ENCODE measurements at regions not wholly inside any gene's neighbourhood (a gene's known extent, or its start where the extent isn't known, plus 50 kb on each side); places are given as distances from the start of the nearest gene placed in this dataset.

GRCh38 chr2:23027396-23027795 is 357.6 kb upstream of the KLHL29 start:
- peaks cover 0 to 7% (median 0%) of the 10 kb centered on the region in 5 donors for H3K27me3 ChIP-seq (ENCODE audit: control insufficient read depth in 5 of 5, insufficient read depth in 4 of 5, low read length in 5 of 5)
- no peak overlapping the region for H3K4me3 ChIP-seq (ENCODE audit: low read depth in 1 of 5, low read length in 5 of 5)
- no peak overlapping the region for H3K9ac ChIP-seq (ENCODE audit: low read length in 5 of 5)
- H3K27ac ChIP-seq (ENCODE audit: low read depth, low read length): no peak overlapping the region
- no peaks in the 10 kb centered on the region for H3K4me1 ChIP-seq (ENCODE audit: control insufficient read depth in 5 of 5, insufficient read depth in 5 of 5, low read length in 5 of 5)
- H3K36me3 ChIP-seq (ENCODE audit: control insufficient read depth in 5 of 5, insufficient read depth in 5 of 5, low read length in 5 of 5): no peaks in the 10 kb centered on the region
- H3K9me3 ChIP-seq (ENCODE audit: control insufficient read depth in 5 of 5, low read length in 5 of 5): no peaks in the 10 kb centered on the region

GRCh38 chr2:23028106-23028505 is 356.9 kb upstream of the KLHL29 start:
- no peaks in the 10 kb centered on the region for H3K4me1 ChIP-seq (ENCODE audit: control insufficient read depth in 5 of 5, insufficient read depth in 5 of 5, low read length in 5 of 5)
- no peaks in the 10 kb centered on the region for H3K9me3 ChIP-seq (ENCODE audit: control insufficient read depth in 5 of 5, low read length in 5 of 5)
- peaks cover 0 to 7% (median 0%) of the 10 kb centered on the region in 5 donors for H3K27me3 ChIP-seq (ENCODE audit: control insufficient read depth in 5 of 5, insufficient read depth in 4 of 5, low read length in 5 of 5)
- H3K27ac ChIP-seq (ENCODE audit: low read depth, low read length): no peak overlapping the region
- H3K36me3 ChIP-seq (ENCODE audit: control insufficient read depth in 5 of 5, insufficient read depth in 5 of 5, low read length in 5 of 5): no peaks in the 10 kb centered on the region
- H3K4me3 ChIP-seq (ENCODE audit: low read depth in 1 of 5, low read length in 5 of 5): no peak overlapping the region
- H3K9ac ChIP-seq (ENCODE audit: low read length in 5 of 5): no peak overlapping the region

GRCh38 chr2:23029111-23029510 is 355.9 kb upstream of the KLHL29 start:
- Histone ChIP-seq H3K4me1 (ENCODE audit: control insufficient read depth in 5 of 5, insufficient read depth in 5 of 5, low read length in 5 of 5) (no peaks in the 10 kb centered on the region), H3K9me3 (ENCODE audit: control insufficient read depth in 5 of 5, low read length in 5 of 5) (no peaks in the 10 kb centered on the region), H3K4me3 (ENCODE audit: low read depth in 1 of 5, low read length in 5 of 5) (no peak overlapping the region), H3K27ac (ENCODE audit: low read depth, low read length) (no peak overlapping the region), H3K36me3 (ENCODE audit: control insufficient read depth in 5 of 5, insufficient read depth in 5 of 5, low read length in 5 of 5) (no peaks in the 10 kb centered on the region), H3K27me3 (ENCODE audit: control insufficient read depth in 5 of 5, insufficient read depth in 4 of 5, low read length in 5 of 5) (peaks cover 0 to 7% (median 0%) of the 10 kb centered on the region in 5 donors), H3K9ac (ENCODE audit: low read length in 5 of 5) (no peak overlapping the region)

GRCh38 chr2:23029951-23030350 is 355.0 kb upstream of the KLHL29 start:
- Histone ChIP-seq H3K4me1 (ENCODE audit: control insufficient read depth in 5 of 5, insufficient read depth in 5 of 5, low read length in 5 of 5) (no peaks in the 10 kb centered on the region), H3K9ac (ENCODE audit: low read length in 5 of 5) (no peak overlapping the region), H3K36me3 (ENCODE audit: control insufficient read depth in 5 of 5, insufficient read depth in 5 of 5, low read length in 5 of 5) (no peaks in the 10 kb centered on the region), H3K9me3 (ENCODE audit: control insufficient read depth in 5 of 5, low read length in 5 of 5) (no peaks in the 10 kb centered on the region), H3K27ac (ENCODE audit: low read depth, low read length) (no peak overlapping the region), H3K27me3 (ENCODE audit: control insufficient read depth in 5 of 5, insufficient read depth in 4 of 5, low read length in 5 of 5) (peaks cover 0 to 7% (median 0%) of the 10 kb centered on the region in 5 donors), H3K4me3 (ENCODE audit: low read depth in 1 of 5, low read length in 5 of 5) (no peak overlapping the region)

- H3K4me1 ChIP-seq (ENCODE audit: control insufficient read depth in 5 of 5, insufficient read depth in 5 of 5, low read length in 5 of 5): peaks cover 0 to 10% (median 0%) of the 10 kb centered on the region in 5 donors
- H3K9me3 ChIP-seq (ENCODE audit: control insufficient read depth in 5 of 5, low read length in 5 of 5): no peaks in the 10 kb centered on the region
- no peak overlapping the region for H3K9ac ChIP-seq (ENCODE audit: low read length in 5 of 5)
- peaks cover 0 to 2% (median 0%) of the 10 kb centered on the region in 5 donors for H3K27me3 ChIP-seq (ENCODE audit: control insufficient read depth in 5 of 5, insufficient read depth in 4 of 5, low read length in 5 of 5)
- H3K27ac ChIP-seq (ENCODE audit: low read depth, low read length): no peak overlapping the region
- H3K36me3 ChIP-seq (ENCODE audit: control insufficient read depth in 5 of 5, insufficient read depth in 5 of 5, low read length in 5 of 5): no peaks in the 10 kb centered on the region
- no peak overlapping the region for H3K4me3 ChIP-seq (ENCODE audit: low read depth in 1 of 5, low read length in 5 of 5)
Measured at GRCh38 chr2:23034996-23035395, 350.0 kb upstream of the KLHL29 start.

GRCh38 chr2:23036629-23037028 is 348.4 kb upstream of the KLHL29 start:
- Histone ChIP-seq H3K9me3 (ENCODE audit: control insufficient read depth in 5 of 5, low read length in 5 of 5) (no peaks in the 10 kb centered on the region), H3K36me3 (ENCODE audit: control insufficient read depth in 5 of 5, insufficient read depth in 5 of 5, low read length in 5 of 5) (no peaks in the 10 kb centered on the region), H3K9ac (ENCODE audit: low read length in 5 of 5) (no peak overlapping the region), H3K27me3 (ENCODE audit: control insufficient read depth in 5 of 5, insufficient read depth in 4 of 5, low read length in 5 of 5) (peaks cover 0 to 4% (median 0%) of the 10 kb centered on the region in 5 donors), H3K4me1 (ENCODE audit: control insufficient read depth in 5 of 5, insufficient read depth in 5 of 5, low read length in 5 of 5) (peaks cover 0 to 10% (median 5%) of the 10 kb centered on the region in 5 donors), H3K27ac (ENCODE audit: low read depth, low read length) (no peak overlapping the region), H3K4me3 (ENCODE audit: low read depth in 1 of 5, low read length in 5 of 5) (no peak overlapping the region)

- H3K9ac ChIP-seq (ENCODE audit: low read length in 5 of 5): no peak overlapping the region
- H3K9me3 ChIP-seq (ENCODE audit: control insufficient read depth in 5 of 5, low read length in 5 of 5): no peaks in the 10 kb centered on the region
- H3K4me1 ChIP-seq (ENCODE audit: control insufficient read depth in 5 of 5, insufficient read depth in 5 of 5, low read length in 5 of 5): peaks cover 2 to 10% (median 6%) of the 10 kb centered on the region in 5 donors
Measured at GRCh38 chr2:23037596-23037995, 347.4 kb upstream of the KLHL29 start.

GRCh38 chr2:23041443-23041842 is 343.5 kb upstream of the KLHL29 start:
- Histone ChIP-seq H3K27ac (ENCODE audit: low read depth, low read length) (no peak overlapping the region), H3K4me1 (ENCODE audit: control insufficient read depth in 5 of 5, insufficient read depth in 5 of 5, low read length in 5 of 5) (peaks cover 2 to 9% (median 6%) of the 10 kb centered on the region in 5 donors), H3K4me3 (ENCODE audit: low read depth in 1 of 5, low read length in 5 of 5) (no peak overlapping the region), H3K9ac (ENCODE audit: low read length in 5 of 5) (no peak overlapping the region), H3K9me3 (ENCODE audit: control insufficient read depth in 5 of 5, low read length in 5 of 5) (no peaks in the 10 kb centered on the region), H3K27me3 (ENCODE audit: control insufficient read depth in 5 of 5, insufficient read depth in 4 of 5, low read length in 5 of 5) (peaks cover 0 to 8% (median 0%) of the 10 kb centered on the region in 5 donors), H3K36me3 (ENCODE audit: control insufficient read depth in 5 of 5, insufficient read depth in 5 of 5, low read length in 5 of 5) (no peaks in the 10 kb centered on the region)

More at GRCh38 chr2:23037596-23037995, 347.4 kb upstream of the KLHL29 start:
- no peak overlapping the region for H3K27ac ChIP-seq (ENCODE audit: low read depth, low read length)
- H3K36me3 ChIP-seq (ENCODE audit: control insufficient read depth in 5 of 5, insufficient read depth in 5 of 5, low read length in 5 of 5): no peaks in the 10 kb centered on the region
- no peak overlapping the region for H3K4me3 ChIP-seq (ENCODE audit: low read depth in 1 of 5, low read length in 5 of 5)
- H3K27me3 ChIP-seq (ENCODE audit: control insufficient read depth in 5 of 5, insufficient read depth in 4 of 5, low read length in 5 of 5): peaks cover 0 to 8% (median 0%) of the 10 kb centered on the region in 5 donors

GRCh38 chr2:23042216-23042906 is 342.6 kb upstream of the KLHL29 start:
- Histone ChIP-seq H3K36me3 (ENCODE audit: control insufficient read depth in 5 of 5, insufficient read depth in 5 of 5, low read length in 5 of 5) (no peaks in the 10 kb centered on the region), H3K9ac (ENCODE audit: low read length in 5 of 5) (no peak overlapping the region), H3K27me3 (ENCODE audit: control insufficient read depth in 5 of 5, insufficient read depth in 4 of 5, low read length in 5 of 5) (peaks cover 0 to 8% (median 0%) of the 10 kb centered on the region in 5 donors), H3K4me1 (ENCODE audit: control insufficient read depth in 5 of 5, insufficient read depth in 5 of 5, low read length in 5 of 5) (peaks cover under 1 to 9% (median 2%) of the 10 kb centered on the region in 5 donors), H3K4me3 (ENCODE audit: low read depth in 1 of 5, low read length in 5 of 5) (no peak overlapping the region), H3K27ac (ENCODE audit: low read depth, low read length) (peak overlapping the region; percentile 40), H3K9me3 (ENCODE audit: control insufficient read depth in 5 of 5, low read length in 5 of 5) (no peaks in the 10 kb centered on the region)

GRCh38 chr2:23050388-23050787 is 334.6 kb upstream of the KLHL29 start:
- no peak overlapping the region for H3K9ac ChIP-seq (ENCODE audit: low read length in 5 of 5)
- H3K27me3 ChIP-seq (ENCODE audit: control insufficient read depth in 5 of 5, insufficient read depth in 4 of 5, low read length in 5 of 5): peaks cover 0 to 3% (median 0%) of the 10 kb centered on the region in 5 donors
- H3K27ac ChIP-seq (ENCODE audit: low read depth, low read length): no peak overlapping the region
- H3K36me3 ChIP-seq (ENCODE audit: control insufficient read depth in 5 of 5, insufficient read depth in 5 of 5, low read length in 5 of 5): no peaks in the 10 kb centered on the region
- no peaks in the 10 kb centered on the region for H3K9me3 ChIP-seq (ENCODE audit: control insufficient read depth in 5 of 5, low read length in 5 of 5)
- H3K4me1 ChIP-seq (ENCODE audit: control insufficient read depth in 5 of 5, insufficient read depth in 5 of 5, low read length in 5 of 5): no peaks in the 10 kb centered on the region
- no peak overlapping the region for H3K4me3 ChIP-seq (ENCODE audit: low read depth in 1 of 5, low read length in 5 of 5)
